HG02610 (cell line): ENCODE measurements at regions not wholly inside any gene's neighbourhood (a gene's known extent, or its start where the extent isn't known, plus 50 kb on each side); places are given as distances from the start of the nearest gene placed in this dataset.

ENCODE experiments used
- ATAC-seq: cut with Tn5 transposase; IDR thresholded peaks from one replicate; pipeline ENCODE4 v1.9.1; 2021; ENCODE audit warnings: mild to moderate bottlenecking, moderate library complexity; ENCODE audit not compliant: unreplicated experiment

DNA sequence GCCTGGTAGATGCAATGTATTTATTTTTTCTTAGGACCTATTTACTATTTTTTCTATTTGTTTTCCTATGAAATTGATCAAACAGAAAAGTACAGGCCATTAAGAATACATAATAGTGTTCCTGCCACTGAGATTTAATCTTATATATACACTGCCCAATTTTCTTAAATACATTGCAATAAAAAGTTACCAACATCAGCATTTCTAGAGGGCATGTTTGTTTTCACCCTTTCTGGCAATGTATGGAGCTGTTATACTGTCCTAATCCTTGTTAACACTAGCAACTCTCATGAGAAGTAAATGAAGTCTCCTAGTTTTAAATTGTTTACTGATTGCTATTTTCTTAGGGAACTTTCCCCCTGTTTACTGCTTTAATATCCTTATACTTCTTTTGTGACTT lies 359.1 kb upstream of the SEMA3A start:
- no peak for ATAC-seq

DNA sequence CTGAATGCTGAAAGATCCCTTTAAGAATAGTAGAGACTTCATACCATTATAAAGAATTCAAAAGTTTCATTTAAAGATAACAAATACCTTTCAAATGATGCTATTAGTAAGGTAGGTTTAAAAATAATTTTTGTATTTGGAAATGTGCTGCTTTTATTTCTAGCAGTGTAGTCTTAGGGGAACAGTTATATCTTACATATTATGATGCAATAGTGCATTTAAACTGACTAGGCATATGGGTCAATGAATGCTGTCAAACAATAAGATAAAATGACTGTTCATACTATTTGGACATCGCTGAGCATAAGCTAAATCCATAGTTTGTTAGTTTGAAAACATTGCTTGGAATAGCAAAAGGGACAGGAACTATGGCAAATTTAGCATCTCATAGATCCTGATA lies 354.8 kb upstream of the SEMA3A start:
- no peak for ATAC-seq

DNA sequence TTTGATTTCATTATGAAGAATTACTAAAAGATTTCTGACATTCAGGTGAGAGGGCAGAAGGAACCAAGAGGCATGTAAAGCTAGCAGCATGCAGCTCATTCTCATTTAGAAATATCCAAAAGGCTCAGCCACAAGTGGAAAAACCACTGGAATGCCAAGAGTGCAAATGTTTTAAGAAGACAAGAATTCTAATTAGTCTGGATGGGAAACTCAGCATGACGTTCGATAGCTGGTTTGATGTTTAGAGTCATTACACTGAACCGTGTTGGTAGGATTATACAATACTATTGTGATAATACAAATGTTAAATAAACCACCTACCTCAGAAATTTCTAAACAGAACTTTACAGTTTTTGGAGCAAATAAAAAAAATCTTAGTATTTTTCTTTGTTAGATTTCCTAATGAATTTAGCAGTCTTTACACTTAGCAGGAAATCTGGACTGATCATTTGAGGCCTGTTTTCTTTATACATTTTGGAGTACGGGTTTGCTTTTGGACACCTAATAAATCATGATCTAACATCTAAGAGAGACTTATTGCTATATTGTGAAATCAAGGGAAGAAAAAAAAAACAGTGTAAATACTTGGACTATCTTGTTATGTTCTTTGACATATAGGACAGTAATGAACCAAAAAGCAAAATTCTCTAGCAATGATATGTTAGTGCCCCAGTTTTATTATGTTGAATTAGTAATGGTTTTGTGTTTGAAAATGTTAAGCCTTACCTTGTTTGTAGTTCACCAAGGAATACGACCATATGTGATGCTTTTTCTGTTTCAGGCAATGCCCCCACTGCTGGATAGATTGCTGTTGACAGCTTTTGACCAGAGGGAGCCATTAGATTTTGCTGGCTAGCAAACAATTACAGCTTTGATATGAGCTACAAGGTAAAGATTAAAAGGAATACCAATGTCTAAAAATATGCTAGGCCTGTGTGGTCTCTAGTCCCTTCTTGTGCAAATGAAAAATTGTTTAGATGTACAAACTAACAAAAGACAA lies 354.1 kb upstream of the SEMA3A start:
- ATAC-seq, result no peak

DNA sequence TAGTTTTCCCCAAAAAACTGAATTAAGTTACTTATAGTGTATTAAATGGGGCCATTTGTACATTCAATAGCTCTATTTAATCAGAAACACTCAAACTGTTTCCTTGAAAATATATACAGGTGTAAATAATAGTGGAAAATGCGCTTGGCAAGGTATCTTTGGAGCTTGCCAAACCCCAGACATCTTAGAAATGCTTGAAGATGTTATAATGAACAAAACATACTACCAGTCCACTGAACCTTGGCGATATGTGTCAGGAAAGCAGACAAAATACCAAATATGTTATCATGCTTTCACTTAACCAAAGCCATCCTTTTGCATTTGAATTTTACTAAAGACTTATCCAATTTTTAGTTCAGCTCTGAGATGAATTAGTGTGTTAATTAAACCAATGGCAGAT lies 352.7 kb upstream of the SEMA3A start:
- ATAC-seq, result no peak

DNA sequence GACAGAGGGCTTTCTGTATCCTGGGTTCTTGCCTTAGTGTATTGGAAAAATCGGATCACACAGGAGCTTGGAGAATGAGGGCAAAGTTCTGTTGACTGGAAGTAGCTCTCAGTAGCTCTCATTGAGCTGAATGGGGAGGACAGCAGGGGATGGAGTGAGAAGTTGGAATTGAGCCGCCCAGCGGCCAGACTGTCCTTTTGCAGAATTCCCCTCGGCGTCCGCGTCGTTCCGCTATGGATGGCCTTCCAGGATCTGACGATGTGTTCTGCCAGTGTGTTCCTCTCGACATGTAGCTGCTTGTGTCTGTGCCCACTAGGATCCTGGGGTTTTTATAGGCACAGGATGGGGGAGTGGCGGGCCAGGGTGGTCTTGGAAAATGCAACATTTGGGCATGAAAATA lies 351.8 kb upstream of the SEMA3A start:
- ATAC-seq, result no peak

DNA sequence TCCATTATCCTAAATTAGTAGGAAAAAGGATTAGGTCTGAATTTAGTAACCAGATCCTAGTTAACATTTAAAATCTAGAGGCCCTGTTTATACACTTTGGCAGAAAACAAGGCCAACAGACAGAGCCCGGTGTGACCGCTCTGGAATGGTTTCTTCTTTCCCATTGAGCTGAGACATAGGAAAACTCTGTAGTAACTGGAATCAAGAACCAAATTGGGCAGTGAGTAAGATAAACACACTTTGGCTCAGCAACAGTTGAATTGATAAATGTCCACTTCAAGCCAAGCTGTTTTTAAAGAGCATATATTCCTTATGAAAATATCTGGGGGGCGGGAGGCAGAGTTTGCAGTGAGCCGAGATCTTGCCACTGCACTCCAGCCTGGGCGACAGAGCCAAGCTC lies 343.7 kb upstream of the SEMA3A start:
- no peak for ATAC-seq

DNA sequence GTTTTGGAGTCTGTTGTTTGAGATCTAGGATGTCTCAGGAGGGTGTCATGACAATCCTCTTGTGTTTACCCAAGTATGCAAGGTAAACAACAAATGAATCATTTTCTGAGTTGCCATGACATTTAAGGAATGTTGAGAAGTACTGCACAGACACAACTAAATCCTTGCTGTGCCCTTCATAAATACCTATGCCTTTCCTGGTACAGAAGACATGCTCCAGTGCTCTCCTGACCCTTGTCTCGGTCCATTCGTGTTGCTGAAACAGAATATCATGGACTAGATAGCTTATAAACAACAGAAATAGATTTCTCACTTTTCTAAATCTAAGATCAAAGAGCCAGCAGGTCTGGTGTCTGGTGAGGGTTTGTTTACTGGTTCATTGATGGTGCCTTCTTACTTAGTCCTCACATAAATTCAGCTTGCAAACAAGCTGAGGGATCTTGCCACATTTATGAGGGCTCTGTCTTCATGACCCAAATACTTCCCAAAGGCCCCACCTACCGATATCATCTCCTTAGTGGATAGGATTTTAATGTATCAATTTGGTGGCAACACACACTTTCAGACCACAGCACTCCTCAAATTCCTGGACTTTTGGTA lies 341.8 kb upstream of the SEMA3A start:
- ATAC-seq, result no peak

DNA sequence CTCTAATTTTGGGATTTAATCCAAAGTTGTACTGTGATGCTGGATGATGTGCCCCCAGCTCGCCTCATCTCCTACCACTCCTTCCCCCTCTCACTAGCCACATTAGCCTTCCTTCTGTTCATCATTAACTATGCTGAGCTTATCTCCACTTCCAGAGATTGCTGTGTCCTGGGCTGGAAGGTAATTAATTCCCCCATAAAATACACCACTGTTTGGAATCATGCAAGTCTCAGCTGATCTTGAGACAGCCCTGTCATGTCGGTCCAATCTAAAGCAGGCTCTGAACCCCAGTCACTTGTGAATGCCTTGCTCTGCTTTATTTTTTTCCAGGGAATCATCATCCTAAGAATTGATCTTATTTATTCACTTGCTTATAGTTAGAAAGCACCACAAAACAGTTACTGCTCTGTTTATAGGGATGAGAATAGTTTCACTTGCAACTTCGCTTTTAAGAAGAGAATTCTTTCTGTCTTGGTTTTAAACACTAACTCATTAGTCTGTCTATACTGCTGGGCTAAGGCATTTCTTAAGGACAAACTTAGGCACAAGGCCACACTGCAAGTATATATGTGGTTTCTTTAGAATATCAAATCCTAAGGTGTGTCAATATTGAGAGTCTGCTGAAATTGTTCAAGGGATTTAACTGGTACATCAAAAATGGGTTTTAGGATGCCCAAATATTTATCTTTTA lies 341.1 kb upstream of the SEMA3A start:
- ATAC-seq, result no peak

DNA sequence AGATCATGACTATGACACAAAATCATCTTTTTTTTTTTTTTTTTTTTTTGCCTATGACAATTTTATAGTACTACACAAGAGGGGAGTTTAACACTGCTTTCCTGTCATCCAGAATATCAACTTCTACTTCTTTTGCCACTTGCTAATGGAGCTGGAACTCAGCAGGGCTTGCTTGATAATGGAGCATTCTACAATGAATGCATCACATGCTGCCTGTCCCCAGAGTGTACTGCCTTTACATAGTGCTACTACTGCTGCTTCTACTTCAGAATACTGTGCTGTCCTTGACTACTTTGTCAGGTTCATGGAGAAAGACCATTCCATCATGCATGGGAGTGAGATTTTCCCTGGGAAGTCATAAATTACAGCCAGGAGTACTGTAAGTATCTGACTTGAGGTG lies 338.6 kb upstream of the SEMA3A start:
- ATAC-seq, result no peak

DNA sequence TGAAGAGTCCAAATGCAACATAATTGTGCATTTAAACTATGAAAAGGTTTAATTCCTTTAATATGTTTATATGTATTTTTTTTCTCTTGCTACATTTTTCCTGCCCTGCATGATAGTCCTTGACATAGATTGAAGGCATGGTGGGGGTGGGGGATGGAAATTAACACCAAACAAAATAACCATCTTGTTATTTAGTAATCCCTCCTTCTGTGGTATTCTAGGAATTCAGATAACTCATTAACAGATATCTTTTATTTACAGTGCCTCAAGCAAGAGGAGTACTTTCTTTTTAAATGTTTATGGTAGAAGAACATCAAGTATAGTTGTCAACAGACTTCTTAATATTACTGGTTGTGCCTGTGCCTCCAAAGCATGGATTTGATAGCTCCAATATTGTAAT lies 337.6 kb upstream of the SEMA3A start:
- ATAC-seq, result no peak

DNA sequence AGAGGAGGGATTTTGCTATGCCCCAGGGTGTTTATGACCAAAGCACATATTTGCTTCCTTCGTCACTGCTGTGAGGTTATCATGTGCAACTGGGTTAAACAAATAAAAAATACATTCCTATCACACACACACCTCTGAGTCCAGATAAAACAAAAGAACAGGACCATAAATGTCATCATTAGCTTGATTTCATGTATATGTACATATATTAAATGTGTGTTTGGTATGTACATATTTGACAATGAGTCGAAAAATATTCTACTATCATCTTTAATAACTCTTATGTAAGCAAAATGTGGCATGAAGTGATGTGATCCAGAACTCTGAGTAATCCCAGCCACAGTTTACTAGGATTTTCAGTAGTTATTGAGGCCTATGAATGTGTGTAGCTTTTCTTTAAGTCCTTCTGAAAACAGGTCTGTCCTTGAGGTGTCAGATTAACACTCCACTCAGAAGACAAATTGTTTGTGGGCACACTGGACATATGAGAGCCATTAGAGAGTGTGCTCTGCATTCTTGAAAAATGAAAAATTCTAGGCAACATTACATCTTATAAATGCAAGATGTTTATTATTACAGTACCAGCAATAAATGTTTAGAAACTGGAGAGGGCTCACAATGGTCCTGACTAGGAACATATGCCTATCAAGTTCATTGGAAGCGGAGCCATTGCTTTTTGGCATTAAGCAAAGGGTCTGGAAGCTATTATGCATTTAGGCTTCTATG lies 335.1 kb upstream of the SEMA3A start:
- no peak for ATAC-seq

DNA sequence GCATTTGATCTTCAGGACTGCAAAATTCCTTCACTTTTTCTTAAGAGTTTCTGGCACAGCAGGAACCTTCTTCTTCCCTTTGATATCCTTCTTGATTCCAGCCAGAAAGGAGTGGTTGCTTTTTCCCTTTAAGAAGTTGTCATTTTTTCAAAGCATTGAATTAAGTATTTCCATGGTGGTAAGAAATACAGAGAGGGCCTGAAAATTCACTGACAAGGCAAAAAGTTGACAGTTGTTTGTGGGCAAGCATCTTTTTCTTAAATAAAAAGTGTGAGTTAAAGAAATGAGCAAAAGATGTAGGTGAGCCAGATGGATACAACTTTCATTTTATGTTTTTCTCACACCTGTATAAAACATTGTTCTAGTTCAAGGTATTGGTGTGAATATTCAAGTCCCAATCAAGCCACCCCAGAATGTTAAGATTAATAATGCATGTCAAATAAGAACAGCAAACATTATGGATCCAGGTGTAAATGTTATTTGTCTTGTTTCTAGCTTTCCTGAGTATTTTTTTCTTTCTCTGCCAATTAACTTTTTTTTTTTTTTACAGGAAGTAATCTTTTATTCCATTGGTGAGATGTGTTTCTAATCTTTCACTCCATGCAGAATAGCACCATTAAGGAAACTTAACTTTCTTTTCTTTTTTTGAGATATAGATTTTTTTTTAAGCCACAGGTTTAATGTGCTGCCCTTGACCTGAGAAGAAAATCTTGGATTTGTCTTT lies 334.3 kb upstream of the SEMA3A start:
- ATAC-seq, result no peak

DNA sequence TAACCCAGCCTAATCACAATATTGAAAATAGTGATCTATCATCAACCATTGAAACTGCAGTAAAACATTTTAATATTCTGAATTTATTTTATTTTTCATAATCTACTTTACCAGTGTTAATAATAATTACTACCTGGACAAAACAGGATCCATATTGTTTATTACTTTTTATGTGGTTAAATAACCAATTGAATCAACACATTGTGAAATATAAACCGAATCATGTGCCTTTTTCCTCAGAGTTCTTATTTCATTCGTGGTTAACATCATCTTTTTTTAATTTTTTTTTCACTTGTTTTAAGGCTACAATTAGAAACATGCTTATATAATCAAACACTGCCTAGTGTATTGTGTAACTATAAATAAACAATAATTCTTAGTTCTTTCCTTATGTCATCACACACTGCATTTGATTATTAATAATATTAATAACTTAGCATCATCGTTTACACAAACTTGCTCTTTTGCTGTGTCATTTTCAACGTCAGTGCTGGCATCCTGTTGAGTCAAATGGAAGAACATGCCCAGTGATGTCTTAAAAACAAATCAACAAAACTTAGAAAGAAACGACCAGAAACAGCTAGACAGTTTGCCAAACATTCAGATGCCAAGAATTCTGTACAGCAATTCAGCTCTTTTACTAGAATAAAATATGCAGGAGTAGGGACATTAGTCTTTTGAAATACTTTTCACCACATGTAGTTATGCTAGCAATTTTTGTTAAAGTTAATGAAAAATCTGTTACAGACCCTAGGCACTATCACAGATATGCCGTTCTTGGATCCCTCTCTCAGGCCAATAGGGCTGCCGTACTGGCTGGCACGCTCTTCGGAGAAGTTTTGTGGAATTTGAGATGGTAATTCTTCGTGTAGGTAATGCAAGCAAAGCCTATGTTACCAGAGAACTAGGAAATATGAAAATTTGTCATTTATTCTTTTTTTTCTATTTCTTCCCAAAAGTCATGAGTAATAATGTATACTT lies 330.4 kb upstream of the SEMA3A start:
- no peak for ATAC-seq

DNA sequence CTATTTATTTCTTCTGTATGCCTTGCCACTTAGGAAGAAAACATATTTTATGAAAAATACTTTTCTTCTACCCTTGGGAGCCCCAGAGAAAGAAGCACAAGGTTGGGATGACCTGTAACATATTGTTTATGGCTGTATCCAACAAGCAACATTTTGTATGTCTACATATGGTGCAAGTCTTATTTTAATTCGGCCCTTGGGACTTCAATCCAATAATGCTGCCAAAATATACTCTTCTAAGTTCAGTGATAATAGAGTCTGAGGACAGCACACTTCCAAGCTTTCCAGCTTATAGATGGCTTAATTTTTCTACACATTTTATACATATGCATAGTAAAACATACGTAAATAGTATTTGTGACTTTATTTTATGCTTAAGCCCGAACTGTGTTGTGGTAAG lies 318.5 kb upstream of the SEMA3A start:
- ATAC-seq, result no peak

DNA sequence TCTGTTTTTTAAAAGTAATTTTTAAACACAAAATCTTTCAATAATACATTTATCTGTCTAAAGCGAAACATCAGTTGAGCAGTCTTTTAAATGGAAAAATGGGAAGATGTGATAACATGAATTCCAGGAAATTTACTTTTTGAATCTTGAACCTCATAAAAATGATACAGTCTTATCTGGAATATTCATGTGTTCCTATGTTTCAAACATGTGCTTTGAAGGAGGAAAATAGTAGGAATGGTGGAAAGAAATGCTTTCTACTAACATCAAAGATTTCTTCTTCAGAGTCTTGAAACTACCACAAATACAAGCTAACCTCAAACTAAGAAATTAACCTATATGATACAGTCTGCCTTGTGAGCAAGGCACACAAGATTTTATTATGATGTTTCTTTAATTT lies 317.5 kb upstream of the SEMA3A start:
- ATAC-seq, result no peak

DNA sequence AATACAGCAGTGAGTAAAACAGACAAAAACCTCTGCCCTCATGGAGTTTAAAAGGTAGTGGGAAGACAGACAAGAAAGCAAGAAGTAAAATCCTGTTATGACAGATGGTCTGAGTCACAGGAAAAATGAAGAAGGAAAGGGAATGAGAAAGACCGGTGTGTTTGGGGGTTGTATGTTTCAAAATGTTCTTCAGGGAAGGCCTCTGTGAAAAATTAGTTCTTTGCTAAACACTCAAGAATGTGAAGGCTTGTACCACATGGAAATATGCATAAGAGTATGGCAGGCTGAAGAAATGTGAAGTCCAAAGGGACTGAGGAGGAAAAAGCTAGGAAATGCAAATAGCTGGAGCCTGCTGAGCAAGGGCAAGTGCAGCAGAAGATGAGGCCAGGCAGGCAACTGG lies 315.9 kb upstream of the SEMA3A start:
- no peak for ATAC-seq

DNA sequence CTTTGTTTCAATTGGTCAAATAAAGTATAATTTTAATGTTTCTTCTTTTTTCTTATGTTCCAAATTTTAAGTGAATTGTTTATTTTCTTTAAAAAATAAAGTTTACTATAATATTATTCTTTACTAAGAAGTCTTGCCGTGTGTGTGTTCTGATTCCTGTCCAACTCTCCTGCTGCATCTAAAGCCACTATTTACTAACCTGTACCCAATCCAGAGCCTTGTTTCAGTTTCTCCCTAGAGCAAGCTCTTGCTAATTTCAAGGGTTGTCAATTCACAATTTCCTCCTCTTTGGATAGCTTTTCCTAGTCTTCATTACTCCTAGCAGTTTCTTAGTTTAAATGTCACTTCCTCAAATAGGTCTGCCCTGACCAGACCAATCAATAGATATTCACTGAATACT lies 314.9 kb upstream of the SEMA3A start:
- ATAC-seq, result no peak

DNA sequence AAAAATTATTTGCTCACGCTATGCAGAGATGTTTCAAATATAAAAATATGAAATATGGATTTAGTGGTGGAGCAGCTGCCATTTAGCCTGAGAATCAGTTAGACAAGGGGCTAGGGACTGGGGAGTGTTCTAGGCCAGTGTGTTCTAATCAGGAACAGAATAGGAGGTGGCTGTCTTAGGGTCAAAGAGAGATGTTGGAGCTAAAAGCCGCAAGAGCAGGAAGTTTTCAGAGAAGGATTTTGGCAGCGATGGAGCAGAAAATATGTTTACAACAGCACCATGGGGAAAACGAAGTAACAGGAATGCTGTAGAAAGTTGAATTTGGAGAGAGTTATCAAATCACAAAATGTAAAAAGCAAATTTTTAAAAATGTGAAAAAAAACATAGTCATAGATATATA lies 314.0 kb upstream of the SEMA3A start:
- ATAC-seq, result no peak

DNA sequence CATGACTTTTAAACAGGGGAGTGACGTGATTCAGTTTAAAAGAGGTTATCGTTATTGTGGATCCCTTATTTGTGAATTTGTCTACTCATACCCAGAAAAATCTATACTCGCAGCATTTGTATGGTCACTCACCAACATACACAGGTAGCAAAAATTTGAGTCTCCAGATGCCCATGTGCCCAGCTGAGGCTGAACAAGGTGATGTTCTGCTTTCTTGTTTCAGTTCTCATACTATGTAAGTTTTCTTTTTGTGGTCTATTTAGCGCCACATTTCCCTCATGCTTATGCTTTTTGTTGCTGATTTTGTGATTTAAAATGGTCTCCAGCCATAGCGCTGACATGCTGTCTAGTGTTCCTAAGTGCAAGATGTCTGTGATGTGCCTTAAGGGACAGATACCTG lies 312.9 kb upstream of the SEMA3A start:
- no peak for ATAC-seq
